Activated CD4-positive, alpha-beta T cell treated with anti-CD3 and anti-CD28 coated beads for 48 hours (primary cell): ENCODE measurements at regions not wholly inside any gene's neighbourhood (a gene's known extent, or its start where the extent isn't known, plus 50 kb on each side); places are given as distances from the start of the nearest gene placed in this dataset.
"Not testable (repeated sequence)": the region's sequence is repeated elsewhere in the genome, so short reads cannot be mapped to it uniquely, and the experiment has no call there.

ENCODE experiments used
- DNase-seq: peaks from one replicate; pipeline ENCODE4 v3.0.0-alpha.2; 2020

DNA sequence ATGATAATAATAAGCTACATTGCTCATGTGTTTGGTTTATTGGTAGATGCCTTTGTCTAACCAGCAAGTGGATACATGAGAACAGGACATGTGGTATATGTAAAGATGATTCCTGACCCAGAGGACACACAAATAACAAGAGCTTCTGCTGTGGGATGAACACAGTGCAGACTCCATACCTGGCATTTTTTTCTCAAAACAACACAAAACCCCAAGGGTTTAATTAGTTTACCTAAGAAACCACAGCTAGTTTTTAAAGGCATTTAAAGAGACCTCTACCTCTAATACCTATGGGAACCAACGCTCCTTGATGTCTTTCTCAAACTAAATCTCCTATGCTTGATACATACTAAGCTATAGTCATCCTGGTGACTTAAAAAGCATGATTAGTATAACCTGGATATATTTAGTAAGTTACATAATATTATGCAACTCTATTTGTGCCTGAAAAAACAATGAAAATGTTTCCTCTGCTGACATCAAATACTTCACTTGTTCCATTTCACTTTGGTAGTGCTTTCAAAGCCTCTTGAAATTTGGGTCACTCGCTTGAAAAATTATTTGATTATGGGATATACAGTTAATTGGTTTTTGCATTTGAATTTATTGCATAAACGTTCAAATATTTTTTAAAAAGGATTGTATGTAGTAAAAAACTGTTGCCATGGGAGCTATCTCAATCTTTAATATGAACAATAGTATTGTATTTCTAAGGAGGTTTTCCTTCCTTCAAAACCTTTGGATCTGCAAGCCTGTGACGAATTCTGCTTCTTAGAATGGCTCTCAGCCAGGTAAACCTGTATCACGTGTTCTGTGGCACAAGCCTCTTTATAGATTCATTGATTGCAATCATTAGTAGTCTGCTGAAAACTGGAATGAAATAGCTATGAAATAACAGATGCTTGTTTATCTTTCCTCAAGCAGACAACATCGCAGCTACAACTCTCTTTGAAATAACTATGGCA, 233.0 kb upstream of the KCNMB2 start:
- no peak for DNase-seq

GRCh38 chr3:178304758-178305467, 231.3 kb upstream of the KCNMB2 start:
- no peak for DNase-seq

DNA sequence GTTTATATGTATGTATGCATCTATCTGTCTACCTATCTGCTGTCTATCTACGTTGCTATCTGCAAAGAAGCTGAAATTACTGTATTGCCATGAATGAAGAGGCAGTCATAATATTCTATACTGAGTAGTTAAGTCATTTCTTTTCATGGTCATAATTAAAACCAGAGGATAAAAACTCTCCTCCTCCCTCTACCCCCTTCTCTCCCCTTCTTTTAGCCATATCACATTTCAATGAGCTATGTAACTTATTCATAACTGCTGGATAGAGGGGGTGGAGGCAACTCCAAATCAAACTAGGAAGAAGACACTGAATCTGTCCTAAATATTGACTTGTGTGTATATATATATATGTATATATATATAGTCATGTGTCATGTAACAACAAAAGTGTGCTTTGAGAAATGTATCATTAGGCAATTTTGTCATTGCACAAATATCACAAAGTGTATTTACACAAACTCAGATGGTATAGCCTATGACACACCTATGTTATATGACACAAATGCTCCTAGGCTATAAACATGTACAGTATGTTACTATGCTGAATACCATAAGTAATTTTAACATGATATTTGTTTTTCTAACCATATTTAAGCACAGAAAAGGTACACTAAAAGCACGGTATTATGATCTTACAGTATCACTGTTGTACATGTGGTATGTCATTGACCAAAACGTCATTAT, 229.7 kb upstream of the KCNMB2 start:
- no peak for DNase-seq

- DNase-seq = no peak
Observed at GRCh38 chr3:178308771-178309170, 227.5 kb upstream of the KCNMB2 start.

GRCh38 chr3:178310949-178311348, 225.3 kb upstream of the KCNMB2 start:
- DNase-seq = no peak

GRCh38 chr3:178313716-178314115, 222.5 kb upstream of the KCNMB2 start:
- no peak for DNase-seq

DNA sequence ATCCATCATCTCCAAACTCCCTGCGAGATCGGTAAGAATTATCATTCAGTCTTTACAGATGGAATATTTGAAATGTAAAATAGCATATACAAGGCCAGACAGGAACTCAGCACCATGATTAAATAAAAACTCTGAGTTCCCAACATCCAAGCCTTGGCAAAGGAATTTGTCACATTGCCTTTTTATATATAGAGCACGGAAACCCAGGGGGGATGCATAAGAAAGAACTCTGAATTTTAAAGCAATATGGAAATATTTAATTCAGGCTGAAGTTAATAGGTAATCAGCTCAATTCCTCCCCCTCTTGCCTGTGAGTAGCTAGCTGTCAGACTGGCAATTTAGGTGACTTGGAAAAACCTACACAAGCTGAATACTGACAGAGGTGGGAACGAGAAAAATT, 217.9 kb upstream of the KCNMB2 start:
- no peak for DNase-seq

DNA sequence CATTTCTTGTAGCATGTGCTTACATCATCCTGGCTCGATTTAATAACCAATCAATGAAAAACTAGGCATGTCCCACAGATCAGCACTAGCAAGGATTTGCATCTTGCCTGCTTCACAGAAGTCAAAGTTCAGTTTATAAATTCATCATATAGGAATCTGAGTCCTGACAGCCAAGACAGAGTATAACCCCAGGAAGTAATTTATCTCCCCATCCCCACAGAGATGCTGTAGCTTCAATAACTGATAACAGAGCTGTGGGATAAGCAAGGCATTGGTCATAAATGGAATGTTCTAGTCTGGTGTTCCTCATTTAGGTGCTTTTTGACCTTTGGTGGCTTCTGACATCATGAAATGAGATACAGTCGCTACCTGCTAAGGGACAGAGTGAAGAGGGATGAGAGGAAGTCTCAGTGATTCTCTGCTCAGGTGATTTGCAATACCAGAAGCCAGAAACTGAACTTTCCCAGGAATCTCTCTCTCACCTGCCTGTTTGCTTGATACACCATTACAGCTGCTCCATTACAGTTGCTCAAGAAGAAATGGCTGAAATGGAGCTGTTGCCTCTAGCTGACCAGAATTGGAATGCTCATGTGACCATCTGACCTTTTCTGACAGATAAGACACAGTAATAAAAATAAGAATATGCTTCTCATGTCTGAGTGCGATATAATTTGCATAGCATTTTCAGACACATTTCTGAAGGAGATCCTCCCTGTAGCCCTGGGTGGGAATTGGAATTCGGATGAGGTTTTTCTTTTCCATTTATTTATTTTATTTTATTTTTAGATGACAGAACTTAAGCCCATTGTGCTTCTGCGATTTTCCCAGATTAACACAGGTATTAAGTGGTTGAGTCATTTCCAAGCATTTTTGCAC, 217.1 kb upstream of the KCNMB2 start:
- no peak for DNase-seq

- DNase-seq = no peak
Observed at GRCh38 chr3:178320456-178321351, 215.5 kb upstream of the KCNMB2 start.

DNA sequence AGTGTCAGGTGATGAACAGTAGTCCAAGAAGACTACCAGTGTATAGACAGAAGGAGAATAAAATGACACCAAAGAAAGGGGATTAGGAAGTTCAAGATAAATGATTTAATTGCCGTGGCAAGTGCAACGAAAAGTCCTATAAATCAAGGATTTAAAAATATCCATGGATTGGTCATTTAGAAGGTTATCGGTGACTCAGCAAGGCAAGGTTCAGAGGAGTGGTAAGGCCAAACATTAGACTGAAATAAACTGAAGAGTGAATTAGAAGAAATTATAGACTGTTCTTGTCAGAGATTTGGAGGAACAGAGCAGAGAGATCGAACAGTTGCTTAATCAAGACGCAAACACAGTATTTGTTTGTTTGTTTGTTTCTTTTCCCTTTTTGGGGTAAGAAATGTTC, 211.9 kb upstream of the KCNMB2 start:
- DNase-seq = no peak

- DNase-seq = no peak
Observed at GRCh38 chr3:178325330-178325729, 210.9 kb upstream of the KCNMB2 start.

GRCh38 chr3:178329936-178330335, 206.3 kb upstream of the KCNMB2 start:
- DNase-seq = no peak

- no peak for DNase-seq
Observed at GRCh38 chr3:178334239-178334638, 202.0 kb upstream of the KCNMB2 start.

DNA sequence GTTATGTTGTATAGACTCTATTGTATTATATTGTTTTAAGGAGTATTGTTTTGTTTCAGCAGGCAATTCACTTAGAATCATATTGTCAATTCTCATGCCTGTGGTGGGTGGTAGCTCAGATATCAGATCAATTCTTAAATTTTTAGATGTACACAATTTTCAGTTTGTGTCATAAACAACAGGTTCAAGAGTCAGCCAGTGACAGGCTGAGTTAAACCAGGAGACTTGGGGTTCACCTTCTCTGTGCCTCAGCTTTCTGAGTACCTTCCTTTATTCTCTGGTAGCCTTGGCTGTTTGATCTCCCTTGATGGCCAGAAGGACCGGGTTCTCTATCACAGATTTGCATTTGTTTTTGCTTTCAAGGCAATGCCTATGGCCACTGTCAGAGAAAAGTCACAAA, 199.9 kb upstream of the KCNMB2 start:
- DNase-seq = no peak

GRCh38 chr3:178340506-178340905, 195.7 kb upstream of the KCNMB2 start:
- DNase-seq = no peak

DNA sequence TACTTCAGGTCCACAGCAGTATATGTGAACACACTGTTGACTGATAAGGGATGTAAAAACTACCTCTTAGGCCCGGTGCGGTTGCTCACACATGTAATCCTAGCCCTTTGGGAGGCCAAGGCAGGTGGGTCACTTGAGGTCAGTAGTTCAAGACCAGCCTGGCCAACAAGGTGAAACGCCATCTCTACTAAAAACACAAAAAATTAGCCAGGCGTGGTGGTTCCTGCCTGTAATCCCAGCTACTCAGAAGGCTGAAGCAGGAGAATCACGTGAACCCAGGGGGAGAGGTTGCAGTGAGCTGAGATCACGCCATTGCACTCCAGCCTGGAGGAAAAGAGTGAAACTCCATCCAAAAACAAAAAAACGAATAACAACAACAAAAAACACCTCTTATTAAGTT, 194.6 kb upstream of the KCNMB2 start:
- DNase-seq = no peak

- no peak for DNase-seq
Observed at GRCh38 chr3:178342111-178342510, 194.1 kb upstream of the KCNMB2 start.

DNA sequence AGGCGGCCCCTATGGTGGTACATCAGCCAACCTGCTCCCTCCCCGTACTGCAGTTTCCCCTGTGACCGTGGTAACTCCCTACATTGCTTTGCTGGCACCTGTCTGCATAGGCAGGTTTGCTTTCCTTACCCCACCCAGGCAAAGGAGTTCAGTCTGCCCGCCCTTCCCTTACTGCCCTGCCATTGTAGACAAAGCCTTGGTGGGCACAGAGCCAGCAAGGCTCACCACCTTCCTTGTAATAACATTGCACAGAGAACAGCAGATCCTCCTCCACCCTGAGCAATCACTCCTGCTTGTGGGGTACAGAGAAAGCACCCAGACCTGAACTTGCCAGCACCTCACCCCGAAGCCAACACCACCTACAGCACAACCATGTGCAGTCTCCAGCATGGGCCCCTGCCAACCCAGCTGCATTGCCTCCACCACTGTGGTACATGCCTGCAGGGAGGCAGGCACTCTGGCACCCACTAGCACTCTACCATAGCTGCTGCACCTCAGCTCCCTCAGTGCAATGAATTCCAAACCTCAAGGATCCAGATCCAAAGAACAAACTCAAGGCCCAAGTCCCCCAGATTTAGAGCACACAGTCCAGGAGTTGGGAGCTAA, 192.7 kb upstream of the KCNMB2 start:
- no peak for DNase-seq

DNA sequence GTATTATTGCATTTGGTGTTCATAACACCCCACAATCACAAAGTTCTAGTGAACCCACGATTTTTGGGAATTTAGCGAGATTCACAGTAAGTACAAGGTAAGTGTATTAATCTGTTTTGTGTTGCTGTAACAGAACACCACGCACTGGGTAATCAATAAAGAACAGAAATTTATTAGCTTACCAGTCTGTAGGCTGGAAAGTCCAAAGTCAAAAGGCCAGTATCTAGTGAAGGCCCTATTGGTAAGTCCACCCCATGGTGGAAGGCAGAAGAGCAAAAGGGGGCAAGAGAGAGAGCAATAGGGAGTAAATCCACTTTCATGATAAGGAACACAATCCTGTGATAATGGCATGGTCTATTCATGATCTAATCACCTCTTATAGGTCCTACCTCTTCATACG, 190.3 kb upstream of the KCNMB2 start:
- DNase-seq = no peak

DNA sequence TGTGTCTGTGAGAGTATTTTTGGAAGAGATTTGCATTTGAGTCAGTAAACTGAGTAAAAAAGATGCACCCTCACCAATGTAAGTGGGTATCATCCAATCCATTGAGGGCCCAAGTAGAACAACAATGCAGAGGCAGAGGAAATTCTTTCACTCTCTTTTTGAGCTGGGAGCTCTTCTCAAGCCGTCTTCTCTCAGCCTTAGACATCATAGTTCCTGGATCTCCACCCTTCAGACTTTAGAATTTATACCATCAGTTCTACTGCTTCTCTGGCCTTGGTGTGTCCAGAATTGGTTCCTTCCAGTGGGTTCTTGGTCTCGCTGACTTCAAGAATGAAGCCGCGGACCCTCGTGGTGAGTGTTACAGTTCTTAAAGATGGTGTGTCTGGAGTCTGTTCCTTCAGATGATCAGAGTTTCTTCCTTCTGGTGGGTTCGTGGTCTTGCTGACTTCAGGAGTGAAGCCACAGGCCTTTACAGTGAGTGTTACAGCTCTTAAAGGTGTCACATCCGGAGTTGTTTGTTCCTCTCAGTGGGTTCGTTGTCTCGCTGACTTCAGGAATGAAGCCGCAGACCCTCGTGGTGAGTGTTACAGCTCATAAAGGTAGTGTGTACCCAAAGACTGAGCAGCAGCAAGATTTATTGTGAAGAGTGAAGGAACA, 187.5 kb upstream of the KCNMB2 start:
- DNase-seq = not testable (repeated sequence)

DNA sequence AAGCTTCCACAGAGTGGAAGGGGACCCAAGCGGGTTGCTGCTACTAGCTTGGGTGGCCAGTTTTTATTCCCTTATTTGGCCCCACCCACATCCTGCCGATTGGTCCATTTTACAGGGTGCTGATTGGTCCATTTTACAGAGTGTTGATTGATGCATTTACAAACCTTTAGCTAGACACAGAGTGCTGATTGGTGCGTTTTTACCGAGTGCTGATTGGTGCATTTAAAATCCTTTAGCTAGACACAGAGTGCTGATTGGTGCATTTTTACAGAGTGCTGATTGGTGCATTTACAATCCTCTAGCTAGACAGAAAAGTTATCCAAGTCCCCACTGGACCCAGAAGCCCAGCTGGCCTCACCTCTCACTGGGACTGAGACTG, 187.0 kb upstream of the KCNMB2 start:
- not testable (repeated sequence) for DNase-seq
